ENCODE measurements at regions not wholly inside any gene's neighbourhood (a gene's known extent, or its start where the extent isn't known, plus 50 kb on each side); places are given as distances from the start of the nearest gene placed in this dataset.

GRCh38 chr2:45084361-45085020 lies 75.2 kb upstream of the SIX2 start:
- no peaks in the 10 kb centered on the region for H3K79me2 ChIP-seq (ENCODE audit: insufficient read depth, low read length)
- no peaks in the 10 kb centered on the region for H4K20me1 ChIP-seq (ENCODE audit: insufficient read depth, low read length)
- H2AFZ ChIP-seq (ENCODE audit: insufficient read depth, low read depth, low read length, poor library complexity, severe bottlenecking): no peak overlapping the region
- peaks cover 1 to 12% (median 4%) of the 10 kb centered on the region in 3 donors for H3K27me3 Mint-ChIP-seq (ENCODE audit: low read depth in 3 of 3)
- no peak overlapping the region for H3K27ac ChIP-seq (ENCODE audit: low read depth in 1 of 2, low read length in 2 of 2)
- H3K27ac Mint-ChIP-seq: no peak overlapping the region
- H3K9ac ChIP-seq (ENCODE audit: insufficient read depth, low read length, poor library complexity, severe bottlenecking): no peak overlapping the region
- no peaks in the 10 kb centered on the region for H3K9me3 ChIP-seq (replicated peaks in 1 of 2; ENCODE audit: control insufficient read depth in 1 of 2, insufficient read depth in 1 of 2, low read length in 2 of 2)
- peaks cover 0 to 7% (median 0%) of the 10 kb centered on the region in 7 donors for H3K9me3 Mint-ChIP-seq
- no peak for TF ChIP-seq CTCF (IDR thresholded peaks at IDR 0.05)
- H3K4me3 ChIP-seq (replicated peaks in 1 of 3; ENCODE audit: low read depth in 2 of 3, low read length in 3 of 3): no peak overlapping the region
- H3K4me2 ChIP-seq (replicated peaks; ENCODE audit: extremely low read depth, low read length, poor library complexity, severe bottlenecking): no peak overlapping the region
- H3K36me3 Mint-ChIP-seq: no peaks in the 10 kb centered on the region
- no peak for DNase-seq
- no CpG with 5 or more reads among the region's 8 CpGs for WGBS (ENCODE audit: insufficient coverage)
- intact Hi-C loops (cut with micrococcal nuclease): no loop called here
- no peaks in the 10 kb centered on the region for H3K4me1 Mint-ChIP-seq
- H3K36me3 ChIP-seq (replicated peaks in 1 of 2; ENCODE audit: control insufficient read depth in 1 of 2, insufficient read depth in 2 of 2, low read length in 2 of 2): no peaks in the 10 kb centered on the region
- H3K27me3 ChIP-seq (ENCODE audit: control insufficient read depth in 2 of 2, insufficient read depth in 2 of 2, low read length in 2 of 2): no peaks in the 10 kb centered on the region
- H3K4me3 Mint-ChIP-seq: no peak overlapping the region
- no peaks in the 10 kb centered on the region for H3K4me1 ChIP-seq (ENCODE audit: control insufficient read depth in 1 of 2, insufficient read depth in 2 of 2, low read length in 2 of 2)

GRCh38 chr2:45083175-45083574 lies 73.9 kb upstream of the SIX2 start:
- Histone ChIP-seq H2AFZ (ENCODE audit: insufficient read depth, low read depth, low read length, poor library complexity, severe bottlenecking) (no peak overlapping the region), H3K9me3 (replicated peaks in 1 of 2; ENCODE audit: control insufficient read depth in 1 of 2, insufficient read depth in 1 of 2, low read length in 2 of 2) (no peaks in the 10 kb centered on the region), H3K79me2 (ENCODE audit: insufficient read depth, low read length) (no peaks in the 10 kb centered on the region), H3K27ac (ENCODE audit: low read depth in 1 of 2, low read length in 2 of 2) (no peak overlapping the region), H3K4me2 (replicated peaks; ENCODE audit: extremely low read depth, low read length, poor library complexity, severe bottlenecking) (no peak overlapping the region), H3K9ac (ENCODE audit: insufficient read depth, low read length, poor library complexity, severe bottlenecking) (no peak overlapping the region), H3K4me3 (replicated peaks in 1 of 3; ENCODE audit: low read depth in 2 of 3, low read length in 3 of 3) (no peak overlapping the region), H4K20me1 (ENCODE audit: insufficient read depth, low read length) (no peaks in the 10 kb centered on the region), H3K27me3 (ENCODE audit: control insufficient read depth in 2 of 2, insufficient read depth in 2 of 2, low read length in 2 of 2) (no peaks in the 10 kb centered on the region), H3K36me3 (replicated peaks in 1 of 2; ENCODE audit: control insufficient read depth in 1 of 2, insufficient read depth in 2 of 2, low read length in 2 of 2) (no peaks in the 10 kb centered on the region), H3K4me1 (ENCODE audit: control insufficient read depth in 1 of 2, insufficient read depth in 2 of 2, low read length in 2 of 2) (no peaks in the 10 kb centered on the region)
- H3K4me1 Mint-ChIP-seq: no peaks in the 10 kb centered on the region
- no peak overlapping the region for H3K27ac Mint-ChIP-seq
- no peaks in the 10 kb centered on the region for H3K36me3 Mint-ChIP-seq
- peaks cover 1 to 12% (median 4%) of the 10 kb centered on the region in 3 donors for H3K27me3 Mint-ChIP-seq (ENCODE audit: low read depth in 3 of 3)
- H3K4me3 Mint-ChIP-seq: no peak overlapping the region
- peaks cover 0 to 5% (median 0%) of the 10 kb centered on the region in 7 donors for H3K9me3 Mint-ChIP-seq
- intact Hi-C loops (cut with micrococcal nuclease): no loop called here
- 54% methylated on average over 3 of the region's 4 CpGs for WGBS (ENCODE audit: insufficient coverage)
- TF ChIP-seq CTCF (IDR thresholded peaks at IDR 0.05): no peak
- no peak for DNase-seq

Measured in CD14-positive monocyte (primary cell).